ENCODE measurements at regions not wholly inside any gene's neighbourhood (a gene's known extent, or its start where the extent isn't known, plus 50 kb on each side); places are given as distances from the start of the nearest gene placed in this dataset.
A peak's percentile ranks its signal among the peaks of the same experiment; 100 is the strongest.
"Not testable (repeated sequence)": the region's sequence is repeated elsewhere in the genome, so short reads cannot be mapped to it uniquely, and the experiment has no call there.

DNA sequence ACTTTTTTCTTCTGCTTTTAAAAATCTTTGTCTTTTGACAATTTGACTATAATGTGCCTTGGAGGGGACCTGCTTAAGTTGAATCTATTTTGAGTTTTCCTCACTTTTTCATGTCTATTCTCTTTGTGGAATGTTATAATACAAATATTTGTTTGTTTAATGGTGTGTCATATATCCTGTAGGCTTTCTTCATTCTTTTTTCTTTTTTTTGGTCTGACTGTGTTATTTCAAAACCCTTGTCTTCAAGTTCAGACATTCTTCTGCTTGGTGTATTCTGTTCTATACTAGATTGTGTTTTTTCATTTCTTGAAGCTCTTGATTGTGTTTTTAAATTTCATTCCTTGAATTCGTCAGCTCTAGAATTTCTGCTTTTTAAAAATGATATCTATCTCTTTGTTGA, 228.2 kb downstream of the STK31 start:
- no peak for DNase-seq (ENCODE audit: low spot score)

DNA sequence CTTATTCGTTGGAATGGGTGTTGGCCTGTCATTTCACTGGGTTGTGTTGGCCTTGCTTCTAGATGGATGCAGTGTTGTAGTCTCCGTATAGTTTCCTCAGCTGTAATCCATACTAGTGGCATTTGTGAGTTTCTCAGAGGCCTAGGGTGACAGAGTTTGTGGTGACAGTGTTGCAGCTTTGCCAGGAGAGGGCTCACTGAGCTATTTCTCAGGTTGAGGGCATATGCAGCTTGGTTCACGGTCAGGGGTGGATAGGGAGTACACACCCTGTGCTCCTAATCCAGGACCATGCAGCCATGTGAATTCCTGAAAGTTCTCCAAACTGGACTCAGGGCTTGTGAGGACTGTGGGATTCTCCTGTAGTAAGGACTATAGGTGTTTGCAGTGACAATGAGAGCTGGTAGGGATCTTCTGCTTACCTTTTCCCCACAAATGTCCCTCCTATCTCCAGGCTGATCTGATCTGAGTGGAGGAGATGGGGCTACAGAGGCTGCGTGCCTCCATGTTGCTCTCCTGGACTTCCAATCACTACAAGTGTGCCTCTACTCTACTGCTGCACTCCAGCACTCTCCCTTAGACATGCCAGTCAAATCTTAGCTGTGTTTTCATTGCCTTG, 229.0 kb downstream of the STK31 start:
- DNase-seq (ENCODE audit: low spot score): peak; percentile 65

DNA sequence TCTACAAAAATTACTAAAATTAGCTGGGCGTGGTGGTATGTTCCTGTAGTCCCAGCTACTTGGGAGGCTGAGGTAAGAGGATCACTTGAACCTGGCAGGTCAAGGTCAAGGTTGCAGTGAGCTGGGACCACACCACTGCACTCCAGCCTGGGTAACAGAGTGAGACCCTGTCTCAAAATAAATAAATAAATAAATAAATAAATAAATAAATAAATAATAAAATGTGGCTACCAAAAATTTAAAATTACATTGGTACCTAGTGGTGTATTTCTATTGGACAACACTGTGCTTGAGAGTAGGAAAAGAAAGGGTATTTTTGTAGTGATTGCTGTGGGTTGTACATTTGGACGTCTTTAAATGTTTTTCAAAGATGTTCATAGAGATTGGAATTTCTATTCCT, 229.7 kb downstream of the STK31 start:
- not testable (repeated sequence) for DNase-seq (ENCODE audit: low spot score)

- no peak for DNase-seq (ENCODE audit: low spot score)
Observed at GRCh38 chr7:23941551-23941950, 231.5 kb downstream of the STK31 start.

DNA sequence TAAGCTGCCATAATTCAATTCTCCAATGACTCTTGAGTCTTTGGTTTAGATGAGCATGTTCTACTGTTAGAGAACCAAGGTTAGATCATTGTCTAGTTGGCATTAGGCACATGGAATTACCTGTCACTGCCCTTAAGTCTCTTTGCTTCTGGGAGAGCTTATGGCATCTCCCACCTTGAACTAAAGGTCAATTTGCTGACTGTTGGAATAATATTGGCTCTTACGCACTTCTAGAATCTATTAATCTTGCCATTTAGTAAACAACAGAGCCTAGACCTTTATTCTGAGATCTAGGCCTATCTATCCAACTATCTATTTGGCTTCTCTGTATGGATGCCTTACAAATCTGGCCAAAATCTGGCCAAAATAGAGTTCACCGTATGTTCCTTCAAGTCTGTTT, 232.0 kb downstream of the STK31 start:
- DNase-seq (ENCODE audit: low spot score): no peak

- DNase-seq (ENCODE audit: low spot score): no peak
Observed at GRCh38 chr7:23944131-23944530, 234.1 kb downstream of the STK31 start.

DNA sequence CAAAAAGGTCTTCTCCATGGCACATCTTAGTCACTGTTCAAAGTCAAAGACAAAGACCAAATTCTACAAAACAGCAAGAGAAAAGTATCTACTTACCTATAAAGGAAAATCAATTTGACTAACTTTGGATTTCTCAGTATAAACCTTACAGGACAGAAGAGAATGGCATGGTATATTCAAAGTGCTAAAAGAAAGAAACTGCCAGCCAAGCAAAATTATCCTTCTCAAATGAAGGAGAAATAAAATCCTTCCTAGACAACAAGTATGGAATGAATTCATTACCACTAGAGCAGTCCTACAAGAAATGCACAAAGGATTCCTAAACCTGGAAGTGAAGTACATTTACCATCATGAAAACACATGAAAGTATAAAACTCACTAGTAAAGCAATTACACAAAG, 235.5 kb downstream of the STK31 start:
- DNase-seq (ENCODE audit: low spot score): no peak

- no peak for DNase-seq (ENCODE audit: low spot score)
Observed at GRCh38 chr7:23955145-23955544, 245.1 kb downstream of the STK31 start.

DNA sequence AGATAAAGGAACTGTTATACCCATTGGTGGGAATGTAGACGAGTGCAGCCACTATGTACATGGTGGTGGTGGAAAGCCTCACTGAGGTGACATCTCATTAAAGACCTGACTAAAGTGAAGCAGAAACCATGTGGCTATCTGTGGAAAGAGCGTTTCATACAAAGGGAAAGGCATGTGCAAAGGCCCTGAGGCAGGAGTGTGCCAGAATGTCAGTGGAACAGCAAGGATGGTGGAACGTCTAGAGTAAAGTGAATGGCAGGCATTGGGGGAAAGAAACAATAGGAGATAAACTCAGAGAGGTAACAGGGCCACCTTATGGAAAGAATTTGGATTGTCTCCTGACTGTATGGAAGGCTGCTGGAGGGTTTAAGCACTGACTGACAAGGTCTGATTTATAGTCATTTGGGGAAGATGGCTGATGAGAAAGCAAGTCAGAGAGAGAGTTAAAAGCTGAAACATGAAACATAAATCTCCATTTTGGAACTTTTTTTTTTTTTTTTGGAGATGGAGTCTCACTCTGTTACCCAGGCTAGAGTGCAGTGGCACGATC, 245.7 kb downstream of the STK31 start:
- DNase-seq (ENCODE audit: low spot score): no peak

GRCh38 chr7:23956772-23957576, 247.0 kb downstream of the STK31 start:
- no peak for DNase-seq (ENCODE audit: low spot score)

DNA sequence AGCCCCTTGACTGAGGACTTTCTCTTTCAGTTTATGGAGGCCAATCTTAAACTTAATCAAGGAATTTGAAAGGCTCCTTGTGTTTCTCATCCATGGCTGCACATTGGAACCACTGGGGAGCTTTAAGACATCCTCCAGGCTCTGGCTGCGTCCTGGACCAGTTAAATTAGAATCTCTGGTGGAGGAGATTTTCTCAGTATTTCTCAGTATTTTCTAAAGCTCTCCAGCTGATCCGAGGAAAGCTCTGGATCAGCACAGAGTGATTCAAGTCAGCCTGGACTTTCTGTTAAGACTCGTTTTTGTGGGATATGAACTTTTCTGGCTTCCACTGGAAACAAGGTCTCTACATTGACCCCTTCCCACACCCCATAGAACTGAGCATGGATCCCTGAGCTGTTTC, 249.8 kb downstream of the STK31 start:
- no peak for DNase-seq (ENCODE audit: low spot score)

DNA sequence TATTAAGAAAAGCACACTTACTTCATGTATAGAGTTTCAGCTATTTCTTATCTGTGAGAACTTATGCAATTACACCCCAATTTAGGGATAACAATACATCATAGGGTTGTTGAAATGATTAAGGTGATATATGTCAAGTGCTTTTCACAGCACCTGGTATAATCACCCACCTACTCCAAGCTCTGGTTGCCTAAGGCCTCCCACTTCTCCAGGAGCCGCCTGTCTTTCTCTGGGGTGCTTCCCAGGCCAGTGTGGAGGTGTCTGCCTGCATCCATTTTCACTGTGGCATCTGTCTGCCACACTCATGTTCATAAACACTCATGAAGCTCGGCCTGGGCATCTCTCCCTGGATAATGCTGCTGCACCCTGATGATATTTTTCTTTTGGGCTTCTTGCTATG, 250.3 kb downstream of the STK31 start:
- DNase-seq (ENCODE audit: low spot score): no peak

DNA sequence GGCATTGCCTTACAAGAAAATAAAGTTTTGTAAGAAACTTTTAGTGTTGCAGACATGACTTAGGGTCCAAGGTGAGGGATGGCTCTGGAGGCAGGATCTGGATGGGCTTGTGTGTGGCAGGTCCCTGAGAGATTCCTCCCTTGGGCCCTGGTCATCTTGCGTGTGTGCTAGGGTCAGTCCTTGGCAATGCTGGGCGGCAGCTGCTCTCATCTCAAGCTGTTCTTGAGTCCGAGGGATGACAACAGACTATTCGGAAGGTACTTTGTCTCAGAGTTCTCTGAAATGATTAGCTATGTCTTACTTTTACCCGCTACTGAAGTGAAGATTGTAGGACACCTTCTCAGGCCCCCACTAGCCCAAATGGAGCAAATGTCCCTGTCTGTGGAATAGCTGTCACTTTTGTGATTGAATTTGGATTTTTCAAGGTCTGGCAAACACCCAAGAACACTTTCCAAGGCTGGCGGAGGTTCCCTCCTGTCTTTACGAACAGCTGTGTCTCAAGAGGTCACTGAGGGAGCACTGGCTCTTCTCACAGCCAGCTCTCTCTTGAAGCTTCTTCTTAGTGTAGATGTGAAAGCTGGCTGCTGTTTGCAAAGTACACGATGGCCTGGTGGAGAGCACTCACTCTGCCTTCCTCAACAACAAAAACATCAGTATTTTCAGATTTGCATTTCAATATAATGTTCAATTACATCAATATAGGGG, 253.6 kb downstream of the STK31 start:
- no peak for DNase-seq (ENCODE audit: low spot score)

DNA sequence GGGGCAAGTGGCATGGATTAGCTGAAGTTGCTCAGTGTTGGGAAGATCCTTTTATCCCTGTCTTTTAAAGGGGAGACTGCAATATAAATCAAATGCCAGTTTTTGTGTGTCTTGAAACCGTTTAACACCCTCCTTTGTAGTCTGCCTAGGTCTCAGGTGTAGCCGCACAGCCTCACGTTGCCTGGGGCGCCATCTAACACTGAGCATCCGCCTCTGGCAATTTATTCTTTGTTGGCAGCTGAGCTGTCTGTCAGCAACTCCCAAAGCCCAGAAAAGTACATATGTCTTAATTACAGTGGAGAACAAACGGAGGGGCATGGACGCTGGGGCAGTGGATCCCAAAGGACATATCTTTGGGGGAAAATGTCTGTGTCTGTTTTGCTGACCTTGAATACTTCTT, 254.7 kb downstream of the STK31 start:
- no peak for DNase-seq (ENCODE audit: low spot score)

DNA sequence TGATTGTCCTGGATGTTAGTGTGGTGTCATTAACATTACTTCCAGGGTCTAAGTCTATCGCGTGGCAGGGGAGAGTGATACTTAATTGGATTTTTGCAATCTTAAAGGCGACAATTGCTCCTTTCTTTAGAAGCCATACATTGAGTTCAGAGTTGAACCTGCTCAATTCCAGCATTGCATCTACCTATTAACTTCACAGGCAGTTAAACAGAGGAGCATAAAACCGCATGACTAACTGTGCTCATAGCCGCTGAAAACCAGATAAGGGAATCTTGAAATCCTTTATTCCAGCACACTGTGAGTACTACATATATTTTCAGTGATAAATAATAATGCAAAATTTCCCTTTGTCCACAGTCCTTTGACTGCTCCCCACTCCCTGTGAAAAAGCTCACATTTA, 255.3 kb downstream of the STK31 start:
- DNase-seq (ENCODE audit: low spot score): no peak

GRCh38 chr7:23966941-23967340, 256.9 kb downstream of the STK31 start:
- no peak for DNase-seq (ENCODE audit: low spot score)

GRCh38 chr7:23967949-23968599, 258.1 kb downstream of the STK31 start:
- DNase-seq (ENCODE audit: low spot score): no peak

DNA sequence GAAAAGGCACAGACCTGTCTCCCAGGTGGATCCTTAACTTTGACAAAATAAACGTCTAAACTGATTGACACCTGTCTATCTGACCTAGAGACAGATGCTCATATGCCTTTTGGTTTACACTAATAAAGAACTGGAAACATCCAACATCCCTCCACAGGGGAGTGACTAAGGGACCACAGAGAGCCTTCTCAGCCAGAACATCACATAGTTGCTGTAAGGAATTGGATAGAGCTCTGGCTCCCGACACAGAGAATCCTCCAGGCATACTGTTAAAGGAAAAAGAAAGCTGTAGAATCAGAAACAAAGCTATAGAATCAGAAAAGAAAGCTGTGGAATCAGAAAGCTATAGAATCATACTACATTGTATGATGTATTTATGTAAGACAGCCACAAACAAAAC, 258.8 kb downstream of the STK31 start:
- DNase-seq (ENCODE audit: low spot score): no peak

- DNase-seq (ENCODE audit: low spot score): no peak
Observed at GRCh38 chr7:23969443-23969842, 259.4 kb downstream of the STK31 start.

- DNase-seq (ENCODE audit: low spot score): no peak
Observed at GRCh38 chr7:23970193-23970592, 260.2 kb downstream of the STK31 start.

DNA sequence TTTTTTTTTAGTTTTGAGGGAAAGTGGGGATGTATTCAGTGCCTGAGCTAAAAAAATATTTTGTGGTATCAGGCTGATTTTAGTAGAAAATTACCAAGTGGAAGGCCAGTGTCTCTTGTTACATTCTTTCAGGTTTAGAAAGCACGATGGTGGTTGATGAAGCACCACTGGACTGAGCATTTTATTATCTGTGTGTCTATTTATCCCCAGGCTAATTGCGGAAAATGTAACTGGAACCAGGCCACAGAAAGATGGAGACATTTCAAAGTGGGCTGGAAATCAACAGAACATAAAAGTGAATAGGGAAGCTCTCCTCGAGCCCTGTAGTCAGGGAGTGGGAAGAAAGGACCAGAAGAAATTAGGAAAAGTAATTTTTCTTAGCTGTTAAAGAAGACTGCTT, 261.0 kb downstream of the STK31 start:
- DNase-seq (ENCODE audit: low spot score): no peak

GRCh38 chr7:23972057-23972456, 262.0 kb downstream of the STK31 start:
- no peak for DNase-seq (ENCODE audit: low spot score)
